22Rv1 (cell line): ENCODE measurements at regions not wholly inside any gene's neighbourhood (a gene's known extent, or its start where the extent isn't known, plus 50 kb on each side); places are given as distances from the start of the nearest gene placed in this dataset.

Source experiments
- H3K27ac ChIP-seq: fragments of 450-650 bp; 2 replicates; pipeline ENCODE4 v1.5.1; 2017
- CTCF ChIP-seq: fragments of 450-650 bp; IDR thresholded peaks from 2 replicates; pipeline ENCODE4 v1.5.1; 2017; ENCODE audit warnings: mild to moderate bottlenecking
- ZFX ChIP-seq: fragments of 450-650 bp; IDR thresholded peaks from 2 replicates; pipeline ENCODE4 v1.6.1; 2017; ENCODE audit warnings: antibody characterized with exemption, borderline replicate concordance

GRCh38 chr20:7333841-7334240 lies 566.4 kb downstream of the BMP2 start:
- no peak for TF ChIP-seq CTCF
- TF ChIP-seq ZFX = no peak
- H3K27ac ChIP-seq = no peak overlapping the region

- TF ChIP-seq CTCF (no peak), ZFX (no peak)
- H3K27ac ChIP-seq = no peak overlapping the region
Measured at GRCh38 chr20:7346026-7346425, 578.5 kb downstream of the BMP2 start.

GRCh38 chr20:7346562-7346961 lies 579.1 kb downstream of the BMP2 start:
- no peak overlapping the region for H3K27ac ChIP-seq
- TF ChIP-seq ZFX = no peak

- no peak overlapping the region for H3K27ac ChIP-seq
- TF ChIP-seq CTCF (no peak), ZFX (no peak)
Measured at GRCh38 chr20:7347409-7347808, 579.9 kb downstream of the BMP2 start.

GRCh38 chr20:7348253-7348652 lies 580.8 kb downstream of the BMP2 start:
- TF ChIP-seq CTCF (no peak), ZFX (no peak)

GRCh38 chr20:7352165-7352564 lies 584.7 kb downstream of the BMP2 start:
- TF ChIP-seq CTCF = no peak
- no peak for TF ChIP-seq ZFX
- no peak overlapping the region for H3K27ac ChIP-seq

More at GRCh38 chr20:7348253-7348652, 580.8 kb downstream of the BMP2 start:
- H3K27ac ChIP-seq = no peak overlapping the region

GRCh38 chr20:7355051-7355450 lies 585.2 kb downstream of the HAO1 start:
- H3K27ac ChIP-seq = no peak overlapping the region
- TF ChIP-seq CTCF (no peak), ZFX (no peak)

GRCh38 chr20:7358670-7359069 lies 581.6 kb downstream of the HAO1 start:
- no peak overlapping the region for H3K27ac ChIP-seq

More at GRCh38 chr20:7358670-7359069, 581.6 kb downstream of the HAO1 start:
- TF ChIP-seq ZFX (no peak), CTCF (no peak)
